Loucy (cell line): ENCODE measurements at regions not wholly inside any gene's neighbourhood (a gene's known extent, or its start where the extent isn't known, plus 50 kb on each side); places are given as distances from the start of the nearest gene placed in this dataset.

ENCODE experiments used
- H2AFZ ChIP-seq: fragments of 200-600 bp; sonication (generic); 2 replicates; pipeline ENCODE4 v1.6.0; 2016; ENCODE audit warnings: antibody characterized with exemption, mild to moderate bottlenecking, low read length, moderate library complexity
- H3F3A ChIP-seq: fragments of 200-600 bp; 2 replicates; pipeline ENCODE4 v1.6.0; 2016; ENCODE audit warnings: antibody characterized with exemption, low read depth, mild to moderate bottlenecking
- H3K27me3 ChIP-seq: fragments of 200-600 bp; sonication (generic); 2 replicates; pipeline ENCODE4 v1.6.1; 2014; ENCODE audit warnings: low read length, mild to moderate bottlenecking; ENCODE audit not compliant: insufficient read depth, poor library complexity, severe bottlenecking
- H3K36me3 ChIP-seq: fragments of 200-600 bp; sonication (generic); 2 replicates; pipeline ENCODE4 v1.6.1; 2016; ENCODE audit warnings: low read length; ENCODE audit not compliant: insufficient read depth
- H3K4me1 ChIP-seq: fragments of 200-600 bp; sonication (generic); 2 replicates; pipeline ENCODE4 v1.5.1; 2014; ENCODE audit warnings: low read length, mild to moderate bottlenecking; ENCODE audit not compliant: insufficient read depth, poor library complexity, severe bottlenecking
- H3K4me2 ChIP-seq: fragments of 200-600 bp; sonication (generic); 2 replicates; pipeline ENCODE4 v1.6.0; 2014; ENCODE audit warnings: antibody characterized with exemption, low read length, low read depth, mild to moderate bottlenecking; ENCODE audit not compliant: poor library complexity, severe bottlenecking
- H3K4me3 ChIP-seq: fragments of 200-600 bp; sonication (generic); 2 replicates; pipeline ENCODE4 v1.5.1; 2014; ENCODE audit warnings: low read length, mild to moderate bottlenecking, mixed read lengths; ENCODE audit not compliant: poor library complexity, severe bottlenecking
- H3K79me2 ChIP-seq: fragments of 200-600 bp; sonication (generic); 2 replicates; pipeline ENCODE4 v1.6.1; 2014; ENCODE audit warnings: low read length; ENCODE audit not compliant: insufficient read depth
- H3K9ac ChIP-seq: fragments of 200-600 bp; sonication (generic); 2 replicates; pipeline ENCODE4 v1.6.0; 2014; ENCODE audit warnings: mild to moderate bottlenecking, low read depth, low read length, moderate library complexity; ENCODE audit not compliant: poor library complexity, severe bottlenecking
- H3K9me2 ChIP-seq: fragments of 200-600 bp; sonication (generic); replicated peaks from 2 replicates; pipeline ENCODE4 v1.6.1; 2016; ENCODE audit warnings: low read depth, low read length, mixed read lengths
- H3K9me3 ChIP-seq: fragments of 200-600 bp; sonication (generic); 2 replicates; pipeline ENCODE4 v1.6.1; 2014; ENCODE audit warnings: mild to moderate bottlenecking, antibody characterized with exemption, low read length, low read depth; ENCODE audit not compliant: insufficient read depth
- H4K20me1 ChIP-seq: fragments of 200-600 bp; sonication (generic); 2 replicates; pipeline ENCODE4 v1.6.0; 2014; ENCODE audit warnings: antibody characterized with exemption, low read length, mild to moderate bottlenecking; ENCODE audit not compliant: insufficient read depth, poor library complexity, severe bottlenecking
- EZH2phosphoT487 ChIP-seq: fragments of 200-600 bp; IDR thresholded peaks from 2 replicates; pipeline ENCODE4 v1.6.1; 2018; ENCODE audit warnings: antibody characterized with exemption, mild to moderate bottlenecking, moderate library complexity, borderline replicate concordance
- TF ChIP-seq, protein P1 (sequence below): fragments of 200-600 bp; sonication (generic); conservative IDR thresholded peaks from 2 replicates; pipeline ENCODE4 v1.5.1; 2014; ENCODE audit warnings: mild to moderate bottlenecking, antibody characterized with exemption, low read length

DNA sequence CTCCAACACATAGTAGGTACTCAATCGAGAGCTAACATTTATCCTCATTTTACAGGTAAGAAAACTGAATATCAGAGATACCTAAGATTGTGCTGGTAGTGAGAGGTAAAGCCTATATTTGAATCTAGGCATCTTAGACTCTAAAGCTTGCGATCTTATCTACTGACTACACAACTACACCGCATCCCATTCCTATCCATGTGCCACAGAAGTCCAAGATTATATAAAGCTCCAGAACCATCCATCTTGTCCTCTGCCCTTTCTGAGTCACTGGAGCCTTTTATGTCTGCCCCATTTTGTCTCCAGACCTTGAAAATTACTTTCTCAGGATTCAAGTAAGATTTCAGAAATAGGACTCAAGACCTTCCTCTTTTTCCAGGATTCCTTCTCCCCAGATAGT is 84.4 kb downstream of the OR5AK2 start:
- H2AFZ ChIP-seq: no peak overlapping the region
- no peaks in the 10 kb centered on the region for H3K9me3 ChIP-seq
- no peaks in the 10 kb centered on the region for H3K4me1 ChIP-seq
- H3K4me2 ChIP-seq: no peak overlapping the region
- no peak overlapping the region for H3K4me3 ChIP-seq
- no peaks in the 10 kb centered on the region for H3K9me2 ChIP-seq
- H3K36me3 ChIP-seq: no peaks in the 10 kb centered on the region
- TF ChIP-seq, protein P1, sequence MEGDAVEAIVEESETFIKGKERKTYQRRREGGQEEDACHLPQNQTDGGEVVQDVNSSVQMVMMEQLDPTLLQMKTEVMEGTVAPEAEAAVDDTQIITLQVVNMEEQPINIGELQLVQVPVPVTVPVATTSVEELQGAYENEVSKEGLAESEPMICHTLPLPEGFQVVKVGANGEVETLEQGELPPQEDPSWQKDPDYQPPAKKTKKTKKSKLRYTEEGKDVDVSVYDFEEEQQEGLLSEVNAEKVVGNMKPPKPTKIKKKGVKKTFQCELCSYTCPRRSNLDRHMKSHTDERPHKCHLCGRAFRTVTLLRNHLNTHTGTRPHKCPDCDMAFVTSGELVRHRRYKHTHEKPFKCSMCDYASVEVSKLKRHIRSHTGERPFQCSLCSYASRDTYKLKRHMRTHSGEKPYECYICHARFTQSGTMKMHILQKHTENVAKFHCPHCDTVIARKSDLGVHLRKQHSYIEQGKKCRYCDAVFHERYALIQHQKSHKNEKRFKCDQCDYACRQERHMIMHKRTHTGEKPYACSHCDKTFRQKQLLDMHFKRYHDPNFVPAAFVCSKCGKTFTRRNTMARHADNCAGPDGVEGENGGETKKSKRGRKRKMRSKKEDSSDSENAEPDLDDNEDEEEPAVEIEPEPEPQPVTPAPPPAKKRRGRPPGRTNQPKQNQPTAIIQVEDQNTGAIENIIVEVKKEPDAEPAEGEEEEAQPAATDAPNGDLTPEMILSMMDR: no peak
- no peak for TF ChIP-seq EZH2phosphoT487
- no peaks in the 10 kb centered on the region for H4K20me1 ChIP-seq
- no peaks in the 10 kb centered on the region for H3K27me3 ChIP-seq
- H3F3A ChIP-seq: no peaks in the 10 kb centered on the region
- H3K9ac ChIP-seq: no peak overlapping the region
- no peaks in the 10 kb centered on the region for H3K79me2 ChIP-seq

DNA sequence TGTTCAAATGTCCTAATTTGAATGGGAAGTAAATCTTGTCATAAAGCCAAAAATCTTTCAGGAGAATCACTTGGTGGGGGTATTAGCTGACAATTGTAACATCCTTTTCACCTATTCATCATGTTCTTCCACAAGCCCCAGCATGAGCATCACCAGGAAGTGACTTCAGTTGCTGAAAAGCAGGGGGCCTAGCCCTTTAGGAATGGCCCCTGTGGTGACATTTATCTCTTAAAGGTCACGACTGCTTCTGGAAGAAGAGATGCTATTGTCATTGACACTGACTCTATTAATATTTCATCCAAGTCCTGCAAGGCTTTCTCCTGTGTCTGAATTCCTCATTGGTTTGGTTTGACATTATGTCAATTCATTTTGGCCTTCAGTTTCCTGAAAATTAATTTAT is 92.6 kb downstream of the OR5AK2 start:
- Histone ChIP-seq H4K20me1 (no peaks in the 10 kb centered on the region), H3K4me3 (no peak overlapping the region)

DNA sequence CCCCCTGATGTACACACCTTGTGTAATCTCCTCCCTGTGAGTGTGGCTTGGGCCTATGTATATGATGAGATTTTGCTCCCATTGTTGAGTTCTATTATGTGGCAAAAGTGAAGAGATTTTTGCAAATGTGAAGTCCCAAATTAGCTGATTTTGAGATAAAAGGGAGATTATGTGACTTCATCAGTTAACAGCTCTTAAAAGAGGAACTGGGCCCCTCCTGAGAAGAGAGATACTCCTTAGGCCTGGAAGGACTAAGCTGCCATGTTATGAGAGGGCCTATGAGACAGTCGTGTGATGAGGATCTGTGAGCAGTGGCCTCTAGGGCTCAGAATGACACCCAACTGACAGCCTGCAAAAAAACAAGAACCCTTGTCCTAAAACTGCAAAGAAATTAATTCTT is 93.4 kb downstream of the OR5AK2 start:
- no peak overlapping the region for H3K9ac ChIP-seq
- H3K9me3 ChIP-seq: no peaks in the 10 kb centered on the region
- no peak overlapping the region for H3K4me3 ChIP-seq
- H3K36me3 ChIP-seq: no peaks in the 10 kb centered on the region
- no peaks in the 10 kb centered on the region for H4K20me1 ChIP-seq
- H3K9me2 ChIP-seq: no peaks in the 10 kb centered on the region
- no peak overlapping the region for H2AFZ ChIP-seq
- H3K4me2 ChIP-seq: no peak overlapping the region
- TF ChIP-seq, protein P1: no peak
- no peak for TF ChIP-seq EZH2phosphoT487
- H3K27me3 ChIP-seq: no peaks in the 10 kb centered on the region
- no peaks in the 10 kb centered on the region for H3K4me1 ChIP-seq
- H3K79me2 ChIP-seq: no peaks in the 10 kb centered on the region
- H3F3A ChIP-seq: no peaks in the 10 kb centered on the region

More for the DNA sequence above, 92.6 kb downstream of the OR5AK2 start:
- Histone ChIP-seq H3K36me3 (no peaks in the 10 kb centered on the region), H3K9me3 (no peaks in the 10 kb centered on the region), H3K79me2 (no peaks in the 10 kb centered on the region), H3F3A (no peaks in the 10 kb centered on the region), H2AFZ (no peak overlapping the region), H3K27me3 (no peaks in the 10 kb centered on the region), H3K4me2 (no peak overlapping the region), H3K9ac (no peak overlapping the region), H3K4me1 (no peaks in the 10 kb centered on the region), H3K9me2 (no peaks in the 10 kb centered on the region)
- TF ChIP-seq EZH2phosphoT487: no peak
- TF ChIP-seq, protein P1: no peak
